A549 (cell line): ENCODE measurements at regions not wholly inside any gene's neighbourhood (a gene's known extent, or its start where the extent isn't known, plus 50 kb on each side); places are given as distances from the start of the nearest gene placed in this dataset.

Experiments
- ATAC-seq, 2 experiments: fragments of 200-7000 bp in 1 of 2; fragments of >200 bp in 1 of 2; cut with Nextera tagmentation in 1 of 2; cut with Tn5 transposase in 1 of 2; 3 replicates each; pipeline versions ENCODE4 v1.8.0 to v1.9.1; 2018 to 2020; ENCODE audit warnings: mild to moderate bottlenecking in 1 of 2, moderate library complexity in 1 of 2
- CTCF ChIA-PET: fragments of 300-600 bp; sonication (Branson Sonifier 250); formaldehyde crosslinking; extraction: SDS; loops from one replicate; lab custom pipeline; 2021; ENCODE audit warnings: antibody characterized with exemption, inconsistent platforms; lab: Yijun Ruan, JAX
- POLR2A ChIA-PET: fragments of 350-600 bp; formaldehyde crosslinking; extraction: SDS; loops from one replicate; lab custom pipeline; 2021; ENCODE audit warnings: antibody characterized with exemption, inconsistent platforms; lab: Yijun Ruan, JAX
- DNase-seq, 2 experiments: peaks; one replicate each; pipeline versions ENCODE4 v3.0.0 to v3.0.0-alpha.2; 2011 to 2016; ENCODE audit warnings: low read depth in 1 of 2, low spot score in 1 of 2
- FAIRE-seq: peaks from 2 replicates; lab custom pipeline; 2011; peaks lifted over from hg19 to GRCh38; lab: Jason Lieb, UNC
- H3K27ac ChIP-seq, 2 experiments: fragments of >200 bp; sonication (Bioruptor Twin); formaldehyde crosslinking; 3 replicates each; pipeline ENCODE4 v1.5.1; 2016 to 2017
- H3K4me1 ChIP-seq: fragments of >200 bp; sonication (Bioruptor Twin); formaldehyde crosslinking; 3 replicates; pipeline ENCODE4 v1.6.1; 2016
- H3K4me2 ChIP-seq: fragments of >200 bp; sonication (Bioruptor Twin); formaldehyde crosslinking; 3 replicates; pipeline ENCODE4 v1.6.1; 2016
- H3K4me3 ChIP-seq: fragments of >200 bp; sonication (Bioruptor Twin); formaldehyde crosslinking; 3 replicates; pipeline ENCODE4 v1.5.1; 2016
- H3K9me3 ChIP-seq: fragments of >200 bp; sonication (Bioruptor Twin); formaldehyde crosslinking; 3 replicates; pipeline ENCODE4 v1.6.1; 2016
- ATOH8 ChIP-seq: fragments of 250-450 bp; sonication (Bioruptor Pico); IDR thresholded peaks from 2 replicates; pipeline ENCODE4 v1.5.0; 2020; ENCODE audit warnings: low read depth, mild to moderate bottlenecking, moderate library complexity
- CTCF ChIP-seq: fragments of >200 bp; sonication (Bioruptor Twin); formaldehyde crosslinking; IDR thresholded peaks from 3 replicates; pipeline ENCODE4 v1.5.1; 2016
- E2F6 ChIP-seq: IDR thresholded peaks from 2 replicates; pipeline ENCODE4 v1.6.1; 2012; ENCODE audit warnings: low read depth, borderline replicate concordance
- EHF ChIP-seq: fragments of 250-450 bp; sonication (Bioruptor Pico); IDR thresholded peaks from 2 replicates; pipeline ENCODE4 v1.5.0; 2020; ENCODE audit warnings: mild to moderate bottlenecking
- EHMT2 ChIP-seq: fragments of 200-600 bp; sonication (generic); IDR thresholded peaks from 2 replicates; pipeline ENCODE4 v1.6.1; 2016; ENCODE audit warnings: antibody characterized with exemption, low read depth, mild to moderate bottlenecking, moderate library complexity
- EP300 ChIP-seq, 2 experiments: fragments of >200 bp; sonication (Bioruptor Twin); formaldehyde crosslinking; IDR thresholded peaks; 2 replicates in 1 of 2; 3 replicates in 1 of 2; pipeline ENCODE4 v1.6.1; 2016 to 2017
- ESRRA ChIP-seq: fragments of 150-350 bp; IDR thresholded peaks from 2 replicates; pipeline ENCODE4 v1.6.1; 2014; ENCODE audit warnings: mild to moderate bottlenecking, low read length, borderline replicate concordance
- FOSB ChIP-seq: fragments of 250-450 bp; sonication (Bioruptor Pico); IDR thresholded peaks from 2 replicates; pipeline ENCODE4 v1.5.0; 2020; ENCODE audit warnings: mild to moderate bottlenecking, moderate library complexity
- HDAC2 ChIP-seq: fragments of 200-600 bp; sonication (generic); IDR thresholded peaks from 2 replicates; pipeline ENCODE4 v1.6.1; 2016
- HES2 ChIP-seq: fragments of >200 bp; sonication (Bioruptor Twin); formaldehyde crosslinking; IDR thresholded peaks from 2 replicates; pipeline ENCODE4 v1.6.1; 2016
- HOXB5 ChIP-seq: fragments of 250-450 bp; sonication (Bioruptor Pico); IDR thresholded peaks from 2 replicates; pipeline ENCODE4 v1.5.0; 2020; ENCODE audit warnings: mild to moderate bottlenecking, moderate library complexity
- JUNB ChIP-seq: fragments of >200 bp; sonication (Bioruptor Twin); formaldehyde crosslinking; IDR thresholded peaks from 2 replicates; pipeline ENCODE4 v1.6.1; 2016
- KDM1A ChIP-seq: fragments of 200-600 bp; sonication (generic); IDR thresholded peaks from 2 replicates; pipeline ENCODE4 v1.6.1; 2016; ENCODE audit warnings: low read depth, mild to moderate bottlenecking
- KDM5A ChIP-seq: fragments of 200-600 bp; sonication (generic); IDR thresholded peaks from 2 replicates; pipeline ENCODE4 v1.6.1; 2016; ENCODE audit warnings: antibody characterized with exemption, mild to moderate bottlenecking
- MAFK ChIP-seq: fragments of 450-650 bp; IDR thresholded peaks from 2 replicates; pipeline ENCODE4 v1.6.1; 2014; ENCODE audit not compliant: partially characterized antibody
- NFE2L2 ChIP-seq: fragments of 150-350 bp; conservative IDR thresholded peaks from 2 replicates; pipeline ENCODE4 v1.6.1; 2014; ENCODE audit warnings: low read length
- NPAS2 ChIP-seq: fragments of 250-450 bp; sonication (Bioruptor Pico); IDR thresholded peaks from 2 replicates; pipeline ENCODE4 v1.8.0; 2022; ENCODE audit warnings: mild to moderate bottlenecking, moderate library complexity, borderline replicate concordance
- PHF8 ChIP-seq: fragments of 200-600 bp; sonication (generic); IDR thresholded peaks from 2 replicates; pipeline ENCODE4 v1.6.1; 2016; ENCODE audit warnings: low read depth, mild to moderate bottlenecking, antibody characterized with exemption, moderate library complexity, borderline replicate concordance
- RFX5 ChIP-seq: fragments of 450-650 bp; IDR thresholded peaks from 2 replicates; pipeline ENCODE4 v1.7.1; 2014; ENCODE audit warnings: antibody characterized with exemption, mild to moderate bottlenecking, moderate library complexity
- RNF2 ChIP-seq: fragments of 200-600 bp; sonication (generic); IDR thresholded peaks from 2 replicates; pipeline ENCODE4 v1.6.1; 2016; ENCODE audit warnings: low read depth, mild to moderate bottlenecking, antibody characterized with exemption, moderate library complexity, borderline replicate concordance
- SMC3 ChIP-seq: fragments of >200 bp; sonication (Bioruptor Twin); formaldehyde crosslinking; IDR thresholded peaks from 3 replicates; pipeline ENCODE4 v1.6.1; 2018; ENCODE audit warnings: inconsistent platforms
- SREBF2 ChIP-seq: fragments of 450-650 bp; IDR thresholded peaks from 2 replicates; pipeline ENCODE4 v1.6.1; 2014; ENCODE audit warnings: mild to moderate bottlenecking, moderate library complexity
- USF2 ChIP-seq: fragments of 450-650 bp; IDR thresholded peaks from 2 replicates; pipeline ENCODE4 v1.6.1; 2014; ENCODE audit warnings: antibody characterized with exemption
- ZC3H11A ChIP-seq: fragments of 450-650 bp; IDR thresholded peaks from 2 replicates; pipeline ENCODE4 v1.6.1; 2014; ENCODE audit warnings: antibody characterized with exemption, mild to moderate bottlenecking
- ZFP36 ChIP-seq: fragments of 450-650 bp; IDR thresholded peaks from 2 replicates; pipeline ENCODE4 v1.6.1; 2014; ENCODE audit warnings: borderline replicate concordance; ENCODE audit not compliant: partially characterized antibody
- WGBS: methylation state at CpG from one replicate; pipeline ENCODE4 v1.1.6; 2017; ENCODE audit errors: missing lambda C conversion rate; 5-methylcytosine and 5-hydroxymethylcytosine counted together

GRCh38 chr21:16570856-16571255, 841.1 kb downstream of the USP25 start (continued):
- TF ChIP-seq PHF8 = no peak
- no peak for TF ChIP-seq FOSB (CRISPR knock-in tag)
- TF ChIP-seq RNF2 = no peak
- TF ChIP-seq ZC3H11A = no peak
- TF ChIP-seq, all 56 proteins: peak for 0

- WGBS = 80% methylated on average over 3 of the region's 3 CpGs
- POLR2A ChIA-PET = no interaction called here
- TF ChIP-seq NFE2L2 = no peak
- TF ChIP-seq NPAS2 (CRISPR knock-in tag) = no peak
- no peak for TF ChIP-seq MAFK
- TF ChIP-seq SMC3 = no peak
- no peak for TF ChIP-seq EHMT2
- no peak for TF ChIP-seq FOSB (CRISPR knock-in tag)
- TF ChIP-seq CTCF = no peak
- TF ChIP-seq JUNB = no peak
- TF ChIP-seq HOXB5 (CRISPR knock-in tag) = no peak
- no peak for TF ChIP-seq SREBF2
- TF ChIP-seq E2F6 = no peak
- TF ChIP-seq ZC3H11A = no peak
- no peak for TF ChIP-seq ATOH8
- TF ChIP-seq USF2 = no peak
- no peak for TF ChIP-seq EHF (CRISPR knock-in tag)
- TF ChIP-seq KDM1A = no peak
- Histone ChIP-seq H3K4me1 (peaks cover 42% of the 10 kb centered on the region), H3K4me3 (no peak overlapping the region), H3K27ac (peak overlapping the region in 1 of 2 experiments; percentile 77; a peak in 2 of 6 replicates), H3K4me2 (peak overlapping the region; percentile 69; the same call in 2 of the 3 replicates), H3K9me3 (no peaks in the 10 kb centered on the region)
- CTCF ChIA-PET = no interaction called here
- DNase-seq (no peak), FAIRE-seq (no peak), ATAC-seq (no peak)
These were observed 841.8 kb downstream of the USP25 start for GRCh38 chr21:16571594-16571993.

GRCh38 chr21:16572032-16572431, 842.2 kb downstream of the USP25 start:
- TF ChIP-seq RFX5 (no peak), ZFP36 (no peak), KDM1A (no peak), EP300 (IDR thresholded peaks at IDR 0.05) (no peak), ESRRA (no peak), RNF2 (no peak), EHF (CRISPR knock-in tag) (no peak), HDAC2 (no peak), KDM5A (no peak), HES2 (no peak)
- no peaks in the 10 kb centered on the region for H3K9me3 ChIP-seq
- ChIA-PET POLR2A (no interaction called here), CTCF (no interaction called here)
- H3K4me3 ChIP-seq = no peak overlapping the region
- peaks cover 38% of the 10 kb centered on the region for H3K4me1 ChIP-seq
- no peak for FAIRE-seq
- 73% methylated on average over 1 of the region's 1 CpG for WGBS
- ATAC-seq = no peak
- no peak overlapping the region for H3K27ac ChIP-seq
- DNase-seq = no peak
- H3K4me2 ChIP-seq = peak overlapping the region; percentile 69; the same call in 2 of the 3 replicates
